Upper lobe of left lung (tissue), 6 donors: ENCODE measurements at regions not wholly inside any gene's neighbourhood (a gene's known extent, or its start where the extent isn't known, plus 50 kb on each side); places are given as distances from the start of the nearest gene placed in this dataset.

Experiments used
- ATAC-seq, 2 donors: fragments of 200-7000 bp; cut with Tn5 transposase; one replicate each; pipeline ENCODE4 v1.9.1; 2022; ENCODE audit warnings: mild to moderate bottlenecking in 2 of 2, moderate library complexity in 2 of 2; ENCODE audit not compliant: low FRiP score in 2 of 2
- DNase-seq, 2 donors: peaks; one replicate each; pipeline ENCODE4 v3.0.0-alpha.2; 2019 to 2020
- H3K27ac ChIP-seq, 4 donors: fragments of 200-600 bp; sonication (generic); one replicate each; pipeline ENCODE4 v1.5.1; 2016 to 2019
- H3K27me3 ChIP-seq, 4 donors: fragments of 200-600 bp; sonication (generic); one replicate each; pipeline ENCODE4 v1.5.1; 2017 to 2019
- H3K36me3 ChIP-seq, 4 donors: fragments of 200-600 bp; sonication (generic); one replicate each; pipeline ENCODE4 v1.5.1; 2016 to 2019
- H3K4me1 ChIP-seq, 4 donors: fragments of 200-600 bp; sonication (generic); one replicate each; pipeline ENCODE4 v1.5.1; 2018 to 2019
- H3K4me3 ChIP-seq, 4 donors: fragments of 200-600 bp; sonication (generic); one replicate each; pipeline ENCODE4 v1.5.1; 2017 to 2019; ENCODE audit warnings: mild to moderate bottlenecking in 2 of 4, moderate library complexity in 1 of 4
- H3K9me3 ChIP-seq, 4 donors: fragments of 200-600 bp; sonication (generic); one replicate each; pipeline ENCODE4 v1.5.1; 2018 to 2019
- EP300 ChIP-seq, 4 donors: sonication (generic); formaldehyde crosslinking; IDR thresholded peaks; one replicate each; pipeline ENCODE4 v1.5.1; 2017; ENCODE audit warnings: antibody characterized with exemption in 4 of 4, control low read depth in 2 of 4
- POLR2A ChIP-seq, 4 donors: fragments of 450-650 bp; IDR thresholded peaks; one replicate each; pipeline ENCODE4 v1.5.1; 2016 to 2017; ENCODE audit warnings: antibody characterized with exemption in 4 of 4, mild to moderate bottlenecking in 2 of 4
- POLR2AphosphoS5 ChIP-seq, 2 donors: sonication (generic); formaldehyde crosslinking; IDR thresholded peaks; one replicate each; pipeline ENCODE4 v1.5.1; 2017; ENCODE audit warnings: antibody characterized with exemption in 2 of 2
- WGBS, 2 donors: methylation state at CpG; one replicate each; pipeline ENCODE4 v1.1.5; 2017 to 2018; 5-methylcytosine and 5-hydroxymethylcytosine counted together
- TF ChIP-seq, protein P1 (sequence below), 6 experiments: fragments of 450-650 bp in 4 of 6; fragments of 200-600 bp in 2 of 6; sonication (generic) in 2 of 6; IDR thresholded peaks; one replicate each; pipeline ENCODE4 v1.5.1; 2016 to 2019; ENCODE audit warnings: antibody characterized with exemption in 6 of 6
- donor health status: DM: no; HTN: no; CAD: no; lungs with moderate emphysema.
- donor health status: DM: no; HTN: yes; CAD: no; lungs with severe emphysema.

DNA sequence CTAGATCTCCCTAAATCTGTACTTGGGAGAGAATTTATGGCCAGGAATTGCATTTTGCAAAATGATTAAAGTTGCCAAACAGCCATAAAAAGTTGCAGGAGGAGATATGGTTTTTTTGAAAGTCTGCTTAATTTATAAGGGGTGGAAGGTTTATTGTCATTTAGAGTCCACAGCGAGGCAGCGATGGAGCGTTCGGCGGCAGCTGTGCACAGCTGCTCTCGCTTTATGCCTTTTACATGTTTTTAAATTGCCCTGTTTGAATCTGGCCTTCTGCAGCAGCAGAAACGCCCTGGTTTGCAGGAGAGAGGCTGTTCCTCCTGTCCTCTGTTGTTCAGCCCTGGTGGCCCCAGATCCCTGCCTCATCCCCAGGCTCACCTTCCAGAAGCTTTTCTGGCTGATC is 144.9 kb upstream of the POU3F1 start:
- peak in 1 of 2 donors; percentile 81 for DNase-seq
- H3K36me3 ChIP-seq: no peaks in the 10 kb centered on the region
- ATAC-seq: no peak
- peaks cover 0 to 11% (median 4%) of the 10 kb centered on the region in 4 donors for H3K4me1 ChIP-seq
- TF ChIP-seq POLR2A (IDR thresholded peaks at IDR 0.05) (no peak), EP300 (IDR thresholded peaks at IDR 0.05) (no peak), POLR2AphosphoS5 (IDR thresholded peaks at IDR 0.05) (no peak)
- TF ChIP-seq, protein P1, sequence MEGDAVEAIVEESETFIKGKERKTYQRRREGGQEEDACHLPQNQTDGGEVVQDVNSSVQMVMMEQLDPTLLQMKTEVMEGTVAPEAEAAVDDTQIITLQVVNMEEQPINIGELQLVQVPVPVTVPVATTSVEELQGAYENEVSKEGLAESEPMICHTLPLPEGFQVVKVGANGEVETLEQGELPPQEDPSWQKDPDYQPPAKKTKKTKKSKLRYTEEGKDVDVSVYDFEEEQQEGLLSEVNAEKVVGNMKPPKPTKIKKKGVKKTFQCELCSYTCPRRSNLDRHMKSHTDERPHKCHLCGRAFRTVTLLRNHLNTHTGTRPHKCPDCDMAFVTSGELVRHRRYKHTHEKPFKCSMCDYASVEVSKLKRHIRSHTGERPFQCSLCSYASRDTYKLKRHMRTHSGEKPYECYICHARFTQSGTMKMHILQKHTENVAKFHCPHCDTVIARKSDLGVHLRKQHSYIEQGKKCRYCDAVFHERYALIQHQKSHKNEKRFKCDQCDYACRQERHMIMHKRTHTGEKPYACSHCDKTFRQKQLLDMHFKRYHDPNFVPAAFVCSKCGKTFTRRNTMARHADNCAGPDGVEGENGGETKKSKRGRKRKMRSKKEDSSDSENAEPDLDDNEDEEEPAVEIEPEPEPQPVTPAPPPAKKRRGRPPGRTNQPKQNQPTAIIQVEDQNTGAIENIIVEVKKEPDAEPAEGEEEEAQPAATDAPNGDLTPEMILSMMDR (IDR thresholded peaks at IDR 0.05): no peak
- H3K27me3 ChIP-seq: no peaks in the 10 kb centered on the region
- H3K9me3 ChIP-seq: no peaks in the 10 kb centered on the region
- 51 to 53% methylated on average over 7 of the region's 7 CpGs for WGBS, 2 donors
- H3K4me3 ChIP-seq: no peak overlapping the region
- no peak overlapping the region for H3K27ac ChIP-seq

DNA sequence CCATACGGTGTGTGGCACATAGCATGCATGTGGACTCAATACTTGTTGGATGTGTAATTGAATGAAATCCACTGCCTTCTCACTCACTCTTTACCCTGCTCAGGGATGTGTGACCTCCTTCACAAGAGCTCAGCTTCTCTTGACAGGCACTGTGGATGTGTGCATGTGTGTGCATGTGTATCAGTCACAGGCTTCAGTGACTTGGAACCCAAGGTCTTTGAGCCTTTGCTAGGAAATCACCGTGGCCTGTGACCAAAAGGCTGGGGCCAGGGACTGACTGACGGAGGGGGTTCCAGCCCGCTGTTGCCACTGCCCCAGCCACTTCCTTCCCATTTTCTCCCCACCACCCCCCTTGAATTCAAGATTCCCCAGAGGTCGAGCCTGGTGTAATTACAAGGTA is 144.4 kb upstream of the POU3F1 start:
- Histone ChIP-seq H3K9me3 (no peaks in the 10 kb centered on the region), H3K4me1 (peaks cover 0 to 11% (median 4%) of the 10 kb centered on the region in 4 donors), H3K4me3 (no peak overlapping the region), H3K27me3 (no peaks in the 10 kb centered on the region), H3K36me3 (no peaks in the 10 kb centered on the region), H3K27ac (no peak overlapping the region)
- WGBS, 2 donors: 59 to 66% methylated on average over 5 of the region's 5 CpGs
- no peak for DNase-seq
- no peak for ATAC-seq
- TF ChIP-seq POLR2A (IDR thresholded peaks at IDR 0.05) (no peak), POLR2AphosphoS5 (IDR thresholded peaks at IDR 0.05) (no peak), EP300 (IDR thresholded peaks at IDR 0.05) (no peak)
- TF ChIP-seq, protein P1 (IDR thresholded peaks at IDR 0.05): no peak

DNA sequence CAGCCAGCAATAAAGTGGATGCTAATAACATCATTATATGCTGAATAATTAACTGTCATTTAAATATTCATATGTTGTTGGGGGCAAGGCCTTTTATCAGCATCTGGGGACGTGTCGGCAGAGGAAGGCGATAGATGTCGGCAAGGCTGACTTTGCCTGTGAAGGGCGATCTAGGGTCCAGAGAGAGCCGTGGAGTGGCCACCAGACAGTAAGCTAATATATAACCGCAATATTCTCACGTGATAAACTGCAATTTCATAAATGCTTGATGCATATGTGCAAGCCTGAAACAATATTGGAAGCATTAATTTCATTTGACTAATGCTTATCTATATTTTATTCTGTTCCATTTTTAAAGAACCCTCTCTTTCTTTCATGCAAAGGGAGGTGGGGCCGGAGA is 141.0 kb upstream of the POU3F1 start:
- Histone ChIP-seq H3K4me1 (no peaks in the 10 kb centered on the region), H3K27me3 (no peaks in the 10 kb centered on the region), H3K36me3 (no peaks in the 10 kb centered on the region), H3K4me3 (no peak overlapping the region), H3K27ac (no peak overlapping the region), H3K9me3 (no peaks in the 10 kb centered on the region)
- no peak for TF ChIP-seq EP300 (IDR thresholded peaks at IDR 0.05)
- no peak for TF ChIP-seq POLR2AphosphoS5 (IDR thresholded peaks at IDR 0.05)
- TF ChIP-seq, protein P1 (IDR thresholded peaks at IDR 0.05): no peak
- no peak for TF ChIP-seq POLR2A (IDR thresholded peaks at IDR 0.05)
- no peak for DNase-seq
- 91 to 93% methylated on average over 9 of the region's 9 CpGs for WGBS, 2 donors
- ATAC-seq: no peak

DNA sequence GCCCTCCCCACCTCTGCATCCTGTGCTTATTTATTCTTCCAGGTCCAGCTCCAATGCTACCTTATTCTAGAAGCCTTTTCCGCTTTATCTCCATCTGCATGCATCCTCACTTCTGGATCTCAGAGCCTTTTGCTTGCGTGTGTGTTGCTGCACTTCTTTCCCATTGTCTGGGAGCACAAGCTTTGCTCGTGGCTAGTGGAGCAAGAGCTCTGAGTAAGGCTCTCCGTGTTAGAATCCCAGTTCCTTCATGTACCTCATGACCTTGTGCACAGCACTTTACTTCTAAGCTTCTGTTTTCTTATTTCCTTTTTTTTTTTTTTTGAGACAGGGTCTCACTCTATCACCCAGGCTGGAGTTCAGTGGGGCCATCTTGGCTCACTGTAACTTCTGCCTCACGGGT is 140.0 kb upstream of the POU3F1 start:
- ATAC-seq: no peak

DNA sequence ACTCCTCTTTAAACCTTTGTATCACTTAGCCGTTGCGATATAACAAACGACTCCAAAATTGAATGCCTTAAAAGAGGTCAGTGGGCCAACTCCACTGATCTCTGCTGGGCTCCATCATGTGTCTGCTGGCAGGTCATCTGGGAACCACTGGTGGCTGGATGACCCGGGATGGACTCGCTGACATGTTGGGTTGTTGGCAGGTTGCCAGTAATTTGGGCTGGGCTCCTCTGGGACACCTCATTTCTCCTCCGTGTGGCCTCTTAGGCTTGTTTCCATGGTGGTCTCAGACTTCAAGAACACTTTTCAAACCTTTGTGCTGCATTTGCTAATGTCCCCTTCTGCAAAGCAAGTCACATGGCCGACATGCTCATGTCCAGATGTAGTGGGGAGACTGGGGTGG is 139.3 kb upstream of the POU3F1 start:
- ATAC-seq: no peak
- no peak overlapping the region for H3K4me3 ChIP-seq
- no peak for DNase-seq
- H3K27me3 ChIP-seq: no peaks in the 10 kb centered on the region
- no peak overlapping the region for H3K27ac ChIP-seq
- 78 to 80% methylated on average over 7 of the region's 7 CpGs for WGBS, 2 donors
- no peaks in the 10 kb centered on the region for H3K9me3 ChIP-seq
- no peaks in the 10 kb centered on the region for H3K4me1 ChIP-seq
- no peaks in the 10 kb centered on the region for H3K36me3 ChIP-seq
- TF ChIP-seq, protein P1 (IDR thresholded peaks at IDR 0.05): no peak
- TF ChIP-seq EP300 (IDR thresholded peaks at IDR 0.05): no peak
- TF ChIP-seq POLR2AphosphoS5 (IDR thresholded peaks at IDR 0.05): no peak
- TF ChIP-seq POLR2A (IDR thresholded peaks at IDR 0.05): no peak

More for the DNA sequence above, 140.0 kb upstream of the POU3F1 start:
- no peak overlapping the region for H3K27ac ChIP-seq
- DNase-seq: no peak
- no peaks in the 10 kb centered on the region for H3K36me3 ChIP-seq
- H3K4me1 ChIP-seq: no peaks in the 10 kb centered on the region
- WGBS, 2 donors: 71 to 76% methylated on average over 5 of the region's 5 CpGs
- H3K9me3 ChIP-seq: no peaks in the 10 kb centered on the region
- no peak overlapping the region for H3K4me3 ChIP-seq
- H3K27me3 ChIP-seq: no peaks in the 10 kb centered on the region
- TF ChIP-seq EP300 (IDR thresholded peaks at IDR 0.05) (no peak), POLR2AphosphoS5 (IDR thresholded peaks at IDR 0.05) (no peak), POLR2A (IDR thresholded peaks at IDR 0.05) (no peak)
- TF ChIP-seq, protein P1 (IDR thresholded peaks at IDR 0.05): no peak
